ENCODE measurements at regions not wholly inside any gene's neighbourhood (a gene's known extent, or its start where the extent isn't known, plus 50 kb on each side); places are given as distances from the start of the nearest gene placed in this dataset.

DNA sequence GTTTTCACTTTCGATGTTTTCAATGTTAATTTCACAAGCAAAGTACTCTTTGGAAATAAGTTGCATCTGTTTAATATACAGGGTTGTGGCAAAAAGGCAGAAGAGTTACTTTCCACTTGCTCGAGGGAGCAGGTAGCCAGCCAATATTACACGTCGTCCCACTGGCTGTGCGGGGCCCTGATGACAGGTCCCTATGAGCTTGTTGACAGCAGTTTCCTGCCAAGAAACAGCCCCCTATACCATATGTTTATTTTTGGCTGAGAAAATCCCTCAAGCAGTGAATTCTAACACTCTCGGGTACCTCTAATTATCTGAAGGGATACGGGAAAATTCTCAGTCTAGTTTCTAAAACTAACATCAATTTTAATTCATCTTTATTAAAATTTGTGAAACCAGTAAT is 116.8 kb upstream of the SGO1 start:
- TF ChIP-seq CTCF (conservative IDR thresholded peaks at IDR 0.05; ENCODE audit: low read length) (no peak), EZH2phosphoT487 (IDR thresholded peaks at IDR 0.05; ENCODE audit: borderline replicate concordance) (no peak)

Measured in Loucy (cell line).